Dendritic cell treated with granulocyte-macrophage colony-stimulating factor and Interleukin-4, amounts not matched to agents 40 ng/mL and 50 ng/mL, for 4 days (primary cell): ENCODE measurements at regions not wholly inside any gene's neighbourhood (a gene's known extent, or its start where the extent isn't known, plus 50 kb on each side); places are given as distances from the start of the nearest gene placed in this dataset.

Source experiments
- H3K27ac Mint-ChIP-seq: one replicate; pipeline ENCODE4 v1.8.0; 2022; ENCODE audit warnings: mild to moderate bottlenecking, mixed read lengths
- H3K27me3 Mint-ChIP-seq: one replicate; pipeline ENCODE4 v1.8.0; 2022; ENCODE audit warnings: mild to moderate bottlenecking, mixed read lengths
- H3K36me3 Mint-ChIP-seq: one replicate; pipeline ENCODE4 v1.8.0; 2022; ENCODE audit warnings: low read depth, mixed read lengths
- H3K4me1 Mint-ChIP-seq: one replicate; pipeline ENCODE4 v1.8.0; 2022; ENCODE audit warnings: low read depth, mixed read lengths
- H3K4me3 Mint-ChIP-seq: one replicate; pipeline ENCODE4 v1.8.0; 2022; ENCODE audit warnings: mild to moderate bottlenecking, moderate library complexity, mixed read lengths
- H3K9me3 Mint-ChIP-seq: one replicate; pipeline ENCODE4 v1.8.0; 2022; ENCODE audit warnings: mixed read lengths
- intact Hi-C: fragments of 100-400 bp; cut with micrococcal nuclease; formaldehyde crosslinking; loops from one replicate; pipeline ENCODE4 v1.15.0; 2022

GRCh38 chr10:117652228-117653169 lies 110.0 kb downstream of the EMX2 start:
- H3K36me3 Mint-ChIP-seq, result no peaks in the 10 kb centered on the region
- H3K4me1 Mint-ChIP-seq, result no peaks in the 10 kb centered on the region
- H3K4me3 Mint-ChIP-seq, result no peak overlapping the region
- H3K27ac Mint-ChIP-seq, result no peak overlapping the region
- intact Hi-C loops, result no loop called here
- no peaks in the 10 kb centered on the region for H3K27me3 Mint-ChIP-seq
- H3K9me3 Mint-ChIP-seq, result no peaks in the 10 kb centered on the region

GRCh38 chr10:117653170-117653515 lies 110.6 kb downstream of the EMX2 start:
- intact Hi-C loops, result no loop called here
- Mint-ChIP-seq H3K36me3 (no peaks in the 10 kb centered on the region), H3K27me3 (no peaks in the 10 kb centered on the region), H3K9me3 (no peaks in the 10 kb centered on the region), H3K27ac (no peak overlapping the region), H3K4me1 (no peaks in the 10 kb centered on the region), H3K4me3 (no peak overlapping the region)

DNA sequence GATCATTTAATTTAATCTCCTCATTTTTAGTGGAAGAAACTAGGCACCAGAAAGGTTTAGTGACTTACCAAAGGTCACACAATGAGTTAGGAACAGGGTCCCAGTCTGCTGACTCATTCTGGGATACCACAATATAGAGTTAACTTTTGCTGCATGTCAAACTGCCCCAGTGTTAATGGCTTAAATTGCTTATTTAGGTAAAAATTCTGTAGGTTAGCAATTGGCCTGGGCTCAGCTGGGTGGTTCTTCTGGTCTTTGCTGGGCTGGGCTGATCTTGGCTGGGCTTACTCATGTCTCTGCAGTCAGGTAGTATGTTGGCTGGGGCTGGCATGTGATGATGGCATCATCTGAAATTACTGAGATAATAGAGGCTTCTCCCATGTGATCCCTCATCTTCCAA lies 111.6 kb downstream of the EMX2 start:
- no peaks in the 10 kb centered on the region for H3K9me3 Mint-ChIP-seq
- H3K36me3 Mint-ChIP-seq, result no peaks in the 10 kb centered on the region
- H3K4me1 Mint-ChIP-seq, result no peaks in the 10 kb centered on the region
- no peak overlapping the region for H3K27ac Mint-ChIP-seq
- no peaks in the 10 kb centered on the region for H3K27me3 Mint-ChIP-seq
- no peak overlapping the region for H3K4me3 Mint-ChIP-seq
- intact Hi-C loops, result no loop called here

DNA sequence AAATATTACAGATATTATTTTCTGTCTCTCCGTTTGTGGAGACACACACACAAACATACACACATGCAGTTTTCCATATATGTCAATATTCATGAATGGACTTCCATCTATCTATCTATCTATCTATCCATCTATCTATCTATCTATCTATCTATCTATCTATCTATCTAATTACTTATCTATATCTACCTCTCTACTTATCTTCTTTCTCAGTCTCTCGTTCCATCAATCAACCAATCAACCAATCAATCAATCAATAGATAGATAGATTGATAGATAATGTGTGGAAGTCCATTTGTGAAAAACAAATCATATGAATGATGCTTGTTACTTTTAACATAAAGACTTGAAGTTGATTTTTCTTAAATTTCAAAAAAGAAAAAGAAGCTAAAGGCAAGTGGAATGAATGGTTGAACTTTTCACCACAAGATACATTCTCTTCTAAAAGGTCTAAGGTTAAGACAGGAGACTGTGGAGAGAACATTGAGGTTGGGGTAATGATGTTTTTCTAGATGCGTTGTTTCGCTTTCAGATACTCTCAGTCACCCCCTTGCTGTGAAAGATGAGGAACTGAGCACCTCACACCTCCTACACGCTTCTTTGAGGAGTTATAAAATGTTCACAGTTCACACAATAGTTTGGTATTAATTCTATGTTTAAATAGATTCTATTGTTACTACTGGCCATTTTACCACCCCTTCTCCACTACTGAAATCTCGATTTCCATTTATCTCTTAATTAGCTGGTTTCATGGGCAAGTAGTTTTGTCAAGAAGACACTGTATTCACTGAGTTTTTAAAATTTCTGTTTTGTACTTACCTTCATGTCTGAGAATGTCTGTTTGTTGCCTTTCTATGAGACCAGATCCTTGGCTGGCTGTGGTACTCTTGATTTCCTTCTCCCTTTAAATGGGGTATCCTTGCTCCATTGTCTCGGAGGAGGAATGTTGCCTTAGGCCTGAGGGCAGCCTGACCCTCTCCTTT lies 114.1 kb downstream of the EMX2 start:
- Mint-ChIP-seq H3K4me1 (no peaks in the 10 kb centered on the region), H3K27me3 (no peaks in the 10 kb centered on the region), H3K27ac (no peak overlapping the region), H3K36me3 (no peaks in the 10 kb centered on the region), H3K4me3 (no peak overlapping the region), H3K9me3 (no peaks in the 10 kb centered on the region)
- intact Hi-C loops, result no loop called here

DNA sequence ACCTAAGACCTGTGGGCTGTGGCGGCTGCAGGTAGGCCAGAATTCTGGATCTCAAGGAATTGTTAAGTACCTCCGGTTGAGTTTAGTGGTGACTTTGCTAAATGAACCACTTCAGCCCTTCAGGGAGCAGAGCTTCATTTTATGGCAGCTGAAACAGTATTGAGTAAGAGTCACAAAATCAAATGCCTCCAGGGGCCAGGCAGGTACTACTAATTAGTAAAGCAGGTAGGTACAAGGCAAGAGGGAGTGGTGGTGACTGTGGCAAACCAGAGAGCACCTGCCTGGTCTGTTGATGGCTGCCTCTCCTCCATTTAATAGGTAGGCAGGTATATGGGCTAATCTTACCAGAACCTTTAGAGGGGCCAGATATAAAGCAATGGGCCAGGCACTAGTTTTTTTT lies 118.8 kb downstream of the EMX2 start:
- Mint-ChIP-seq H3K4me3 (no peak overlapping the region), H3K27ac (no peak overlapping the region), H3K9me3 (no peaks in the 10 kb centered on the region), H3K4me1 (no peaks in the 10 kb centered on the region), H3K27me3 (no peaks in the 10 kb centered on the region), H3K36me3 (no peaks in the 10 kb centered on the region)
- intact Hi-C loops, result no loop called here

DNA sequence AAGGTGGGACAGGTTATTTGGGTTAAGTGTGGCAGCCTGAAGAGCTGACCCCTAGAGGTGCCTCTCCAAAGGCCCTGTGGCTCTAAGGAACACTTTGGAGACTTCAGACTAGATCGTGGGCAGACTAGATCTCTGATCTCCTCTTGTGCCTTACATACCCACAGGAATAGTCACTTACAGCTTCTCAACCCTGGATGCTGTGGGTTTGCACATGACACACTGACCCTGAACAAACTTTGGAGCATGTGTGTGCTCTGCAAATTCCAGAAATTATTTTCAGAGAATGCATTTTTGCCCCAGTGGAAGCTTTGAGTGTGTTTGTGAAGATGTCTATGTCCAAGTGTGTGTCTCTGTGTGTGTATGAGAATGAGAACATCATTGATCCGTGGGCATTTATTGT lies 119.6 kb downstream of the EMX2 start:
- Mint-ChIP-seq H3K9me3 (no peaks in the 10 kb centered on the region), H3K27ac (no peak overlapping the region), H3K4me3 (no peak overlapping the region), H3K36me3 (no peaks in the 10 kb centered on the region), H3K27me3 (no peaks in the 10 kb centered on the region), H3K4me1 (no peaks in the 10 kb centered on the region)
- intact Hi-C loops, result no loop called here

- intact Hi-C loops, result no loop called here
- Mint-ChIP-seq H3K27me3 (peaks cover 2% of the 10 kb centered on the region), H3K27ac (no peak overlapping the region), H3K9me3 (no peaks in the 10 kb centered on the region), H3K36me3 (no peaks in the 10 kb centered on the region), H3K4me3 (no peak overlapping the region), H3K4me1 (no peaks in the 10 kb centered on the region)
Measured at GRCh38 chr10:117662751-117663540, 120.4 kb downstream of the EMX2 start.

DNA sequence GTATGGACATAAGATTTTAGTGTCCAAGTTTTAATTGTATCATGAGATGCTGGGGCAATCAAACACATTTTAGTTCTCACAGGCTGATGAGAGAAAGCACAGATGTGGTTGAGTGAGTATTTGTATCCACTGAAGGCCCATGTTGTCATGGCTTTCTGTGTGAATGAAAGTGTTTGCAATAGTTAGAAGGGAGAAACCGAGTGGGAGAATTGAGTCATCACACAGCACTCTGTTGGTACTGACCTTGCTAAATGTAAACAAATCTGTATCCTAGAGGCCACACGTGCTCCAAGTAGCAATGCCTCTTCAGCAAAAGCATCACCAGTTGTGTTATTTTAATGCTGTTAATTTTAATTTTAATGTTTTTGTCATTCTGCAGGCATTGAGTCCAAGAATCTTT lies 121.2 kb downstream of the EMX2 start:
- no peaks in the 10 kb centered on the region for H3K4me1 Mint-ChIP-seq
- H3K9me3 Mint-ChIP-seq, result no peaks in the 10 kb centered on the region
- H3K27me3 Mint-ChIP-seq, result peaks cover 2% of the 10 kb centered on the region
- intact Hi-C loops, result no loop called here
- no peaks in the 10 kb centered on the region for H3K36me3 Mint-ChIP-seq
- H3K4me3 Mint-ChIP-seq, result no peak overlapping the region
- H3K27ac Mint-ChIP-seq, result no peak overlapping the region

- no peaks in the 10 kb centered on the region for H3K36me3 Mint-ChIP-seq
- no peak overlapping the region for H3K4me3 Mint-ChIP-seq
- no peak overlapping the region for H3K27ac Mint-ChIP-seq
- intact Hi-C loops, result no loop called here
- no peaks in the 10 kb centered on the region for H3K4me1 Mint-ChIP-seq
- H3K27me3 Mint-ChIP-seq, result peaks cover 2% of the 10 kb centered on the region
- H3K9me3 Mint-ChIP-seq, result no peaks in the 10 kb centered on the region
Measured at GRCh38 chr10:117664288-117664687, 121.7 kb downstream of the EMX2 start.

GRCh38 chr10:117666166-117666565 lies 123.6 kb downstream of the EMX2 start:
- H3K27me3 Mint-ChIP-seq, result peaks cover 2% of the 10 kb centered on the region
- H3K4me3 Mint-ChIP-seq, result no peak overlapping the region
- H3K9me3 Mint-ChIP-seq, result no peaks in the 10 kb centered on the region
- H3K4me1 Mint-ChIP-seq, result no peaks in the 10 kb centered on the region
- intact Hi-C loops, result no loop called here
- H3K36me3 Mint-ChIP-seq, result no peaks in the 10 kb centered on the region
- no peak overlapping the region for H3K27ac Mint-ChIP-seq

DNA sequence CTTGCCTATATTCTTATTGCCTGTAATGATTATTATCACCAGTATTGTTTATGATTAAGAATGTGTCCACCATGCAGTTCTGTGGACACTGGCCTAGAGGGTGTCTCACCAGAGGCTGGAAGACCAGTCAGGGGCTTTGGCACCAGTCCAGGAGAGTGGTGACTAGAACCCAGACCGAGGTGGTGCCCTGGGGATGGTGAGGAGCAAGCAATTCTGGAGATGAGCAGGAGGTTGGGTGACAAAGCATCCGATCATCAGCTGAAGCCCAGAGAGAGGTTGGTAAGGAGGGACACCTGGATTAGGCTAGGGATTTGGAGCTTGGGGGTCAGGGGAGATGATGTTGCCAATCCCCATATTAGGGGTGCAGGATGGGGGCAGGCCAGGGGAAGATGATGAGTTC lies 124.4 kb downstream of the EMX2 start:
- H3K27ac Mint-ChIP-seq, result no peak overlapping the region
- H3K4me3 Mint-ChIP-seq, result no peak overlapping the region
- no peaks in the 10 kb centered on the region for H3K36me3 Mint-ChIP-seq
- peaks cover 2% of the 10 kb centered on the region for H3K27me3 Mint-ChIP-seq
- intact Hi-C loops, result no loop called here
- H3K9me3 Mint-ChIP-seq, result no peaks in the 10 kb centered on the region
- H3K4me1 Mint-ChIP-seq, result no peaks in the 10 kb centered on the region

GRCh38 chr10:117667831-117668230 lies 125.3 kb downstream of the EMX2 start:
- H3K36me3 Mint-ChIP-seq, result no peaks in the 10 kb centered on the region
- no peaks in the 10 kb centered on the region for H3K4me1 Mint-ChIP-seq
- no peaks in the 10 kb centered on the region for H3K9me3 Mint-ChIP-seq
- H3K27me3 Mint-ChIP-seq, result peaks cover 2% of the 10 kb centered on the region
- intact Hi-C loops, result no loop called here
- no peak overlapping the region for H3K4me3 Mint-ChIP-seq
- H3K27ac Mint-ChIP-seq, result no peak overlapping the region

DNA sequence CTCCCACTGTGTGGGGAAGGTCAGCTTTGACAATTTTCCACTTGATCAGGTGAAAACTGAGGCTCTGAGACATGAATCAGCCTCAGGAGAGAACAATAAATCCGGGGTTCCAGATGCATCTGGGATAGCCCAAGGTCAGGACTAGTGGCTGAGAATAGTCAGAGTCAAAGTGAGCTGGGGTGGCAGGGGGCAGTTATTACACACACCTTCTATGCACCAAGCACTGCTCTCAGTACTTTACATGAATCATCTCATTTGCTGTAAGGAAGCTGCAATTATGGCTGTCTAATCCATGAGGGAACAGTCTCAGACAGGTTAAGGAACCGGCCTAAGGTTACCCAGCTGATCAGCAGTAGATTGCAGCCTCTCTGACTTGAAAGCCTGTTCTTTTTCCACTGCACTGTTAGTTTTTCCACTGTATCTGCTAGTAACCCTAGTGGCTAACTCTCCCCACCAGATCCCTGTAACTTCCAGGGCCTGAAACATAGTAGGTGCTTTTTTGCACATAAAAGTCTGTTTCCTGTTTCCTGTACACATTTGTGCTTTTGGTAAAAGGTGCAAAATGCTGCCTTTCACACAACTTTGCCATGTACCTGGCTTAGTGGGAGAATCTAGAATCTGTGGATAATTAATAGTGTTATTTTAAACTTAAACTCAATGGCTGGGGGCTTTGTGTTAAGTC lies 125.9 kb downstream of the EMX2 start:
- Mint-ChIP-seq H3K4me1 (no peaks in the 10 kb centered on the region), H3K9me3 (no peaks in the 10 kb centered on the region), H3K4me3 (no peak overlapping the region), H3K27ac (no peak overlapping the region), H3K36me3 (no peaks in the 10 kb centered on the region), H3K27me3 (peaks cover 2% of the 10 kb centered on the region)
- intact Hi-C loops, result no loop called here
